ENCODE measurements at regions not wholly inside any gene's neighbourhood (a gene's known extent, or its start where the extent isn't known, plus 50 kb on each side); places are given as distances from the start of the nearest gene placed in this dataset.

- Histone ChIP-seq H3K9me2 (ENCODE audit: insufficient read depth) (no peaks in the 10 kb centered on the region), H4K20me1 (replicated peaks; ENCODE audit: insufficient read depth) (no peaks in the 10 kb centered on the region), H3K27ac (ENCODE audit: low read depth) (no peak overlapping the region), H3K4me2 (no peak overlapping the region), H3K27me3 (ENCODE audit: insufficient read depth) (no peaks in the 10 kb centered on the region), H3K4me3 (no peak overlapping the region), H3K79me2 (replicated peaks; ENCODE audit: insufficient read depth) (no peaks in the 10 kb centered on the region), H3K4me1 (ENCODE audit: insufficient read depth) (no peaks in the 10 kb centered on the region), H3K36me3 (ENCODE audit: insufficient read depth) (no peaks in the 10 kb centered on the region), H2AFZ (no peak overlapping the region), H3F3A (replicated peaks; ENCODE audit: low read depth) (no peaks in the 10 kb centered on the region)
- no peak overlapping the region for H3K4me3 Mint-ChIP-seq
- no peaks in the 10 kb centered on the region for H3K4me1 Mint-ChIP-seq
- H3K27ac Mint-ChIP-seq, result no peak overlapping the region
- TF ChIP-seq EZH2 (IDR thresholded peaks at IDR 0.05; ENCODE audit: low read depth, unreplicated experiment) (no peak), EZH2phosphoT487 (IDR thresholded peaks at IDR 0.05; ENCODE audit: unreplicated experiment) (no peak), STAT1 (IDR thresholded peaks at IDR 0.05; ENCODE audit: unreplicated experiment) (no peak), ZNF462 (CRISPR knock-in tag; IDR thresholded peaks at IDR 0.05) (no peak), REST (IDR thresholded peaks at IDR 0.05; ENCODE audit: unreplicated experiment) (no peak), JUNB (IDR thresholded peaks at IDR 0.05; ENCODE audit: unreplicated experiment) (no peak), ZNF114 (CRISPR knock-in tag; IDR thresholded peaks at IDR 0.05) (no peak), POLR2AphosphoS5 (IDR thresholded peaks at IDR 0.05; ENCODE audit: low read depth) (no peak), CTCF (conservative IDR thresholded peaks at IDR 0.05; ENCODE audit: low read depth in 2 of 2) (no peak), NANOG (IDR thresholded peaks at IDR 0.05; ENCODE audit: borderline replicate concordance) (no peak), CREB1 (CRISPR knock-in tag; IDR thresholded peaks at IDR 0.05; ENCODE audit: low read depth) (no peak), ZNF331 (CRISPR knock-in tag; IDR thresholded peaks at IDR 0.05; ENCODE audit: low read depth) (no peak), ETS1 (IDR thresholded peaks at IDR 0.05) (no peak)
- no peak for DNase-seq (ENCODE audit: low spot score)
- H3K27me3 Mint-ChIP-seq (ENCODE audit: insufficient read depth, low read depth, poor library complexity), result no peaks in the 10 kb centered on the region
- no peak for ATAC-seq
- no peaks in the 10 kb centered on the region for H3K36me3 Mint-ChIP-seq (ENCODE audit: low read depth)
- H3K9me3 Mint-ChIP-seq, result no peaks in the 10 kb centered on the region
These were observed 431.1 kb downstream of the TFAP2B start for GRCh38 chr6:51249798-51250197.
